Prostate gland (tissue), 2 donors: ENCODE measurements at regions not wholly inside any gene's neighbourhood (a gene's known extent, or its start where the extent isn't known, plus 50 kb on each side); places are given as distances from the start of the nearest gene placed in this dataset.
A peak's percentile ranks its signal among the peaks of the same experiment; 100 is the strongest.
"Not testable (repeated sequence)": the region's sequence is repeated elsewhere in the genome, so short reads cannot be mapped to it uniquely, and the experiment has no call there.

ENCODE experiments used
- DNase-seq: peaks from one replicate; pipeline ENCODE4 v3.0.0-alpha.2; 2019; ENCODE audit warnings: low spot score
- H3K27ac ChIP-seq, 2 donors: fragments of 200-600 bp; sonication (generic); 2 replicates each; pipeline ENCODE4 v1.5.1; 2017 to 2019
- H3K27me3 ChIP-seq: fragments of 200-600 bp; sonication (generic); replicated peaks from 2 replicates; pipeline ENCODE4 v1.5.1; 2019; ENCODE audit not compliant: insufficient read depth
- H3K36me3 ChIP-seq, 2 donors: fragments of 200-600 bp; sonication (generic); 1 replicate in 1 of 2; 2 replicates in 1 of 2; pipeline versions ENCODE4 v1.5.1 to v1.8.1; 2017 to 2019
- H3K4me1 ChIP-seq: fragments of 200-600 bp; sonication (generic); replicated peaks from 2 replicates; pipeline ENCODE4 v1.5.1; 2019
- H3K4me3 ChIP-seq, 2 donors: fragments of 200-600 bp; sonication (generic); 2 replicates each; pipeline ENCODE4 v1.5.1; 2017 to 2019
- H3K9me3 ChIP-seq: fragments of 200-600 bp; sonication (generic); 2 replicates; pipeline ENCODE4 v1.5.1; 2017
- POLR2A ChIP-seq: fragments of 450-650 bp; IDR thresholded peaks from one replicate; pipeline ENCODE4 v1.6.1; 2016; ENCODE audit warnings: antibody characterized with exemption, mild to moderate bottlenecking
- POLR2AphosphoS5 ChIP-seq: sonication (generic); formaldehyde crosslinking; IDR thresholded peaks from one replicate; pipeline ENCODE4 v1.6.1; 2017; ENCODE audit warnings: antibody characterized with exemption
- WGBS: methylation state at CpG from one replicate; pipeline ENCODE4 v1.1.5; 2018; 5-methylcytosine and 5-hydroxymethylcytosine counted together
- intact Hi-C: fragments of 100-400 bp; cut with DNase I; formaldehyde crosslinking; loops from one replicate; pipeline ENCODE4 v1.14.2; 2022
- TF ChIP-seq, protein P1 (sequence below), 4 experiments: fragments of 200-600 bp in 2 of 4; fragments of 450-650 bp in 2 of 4; sonication (generic) in 2 of 4; IDR thresholded peaks; 1 replicate in 3 of 4; 2 replicates in 1 of 4; pipeline ENCODE4 v1.5.1; 2016 to 2019; ENCODE audit warnings: antibody characterized with exemption in 4 of 4, mild to moderate bottlenecking in 2 of 4, moderate library complexity in 2 of 4

DNA sequence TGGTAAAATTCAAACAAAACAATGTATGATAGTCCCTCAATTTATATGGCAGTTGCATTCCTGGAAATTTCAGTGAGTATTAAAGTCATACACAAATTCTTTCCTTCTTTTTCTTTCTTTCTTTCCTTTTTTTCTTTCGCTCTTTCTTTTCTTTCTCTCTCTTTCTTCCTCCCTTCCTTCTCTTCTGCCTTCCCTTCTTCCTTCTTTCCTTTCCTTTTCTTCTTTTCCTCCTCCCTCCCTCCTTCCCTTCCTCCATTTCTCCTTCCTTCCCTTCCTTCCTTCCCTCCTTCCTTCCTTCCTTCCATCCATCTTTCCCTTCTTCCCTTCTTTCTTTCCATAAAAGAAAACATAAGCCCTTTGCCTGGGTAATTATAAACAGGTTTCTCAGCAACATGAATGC, 58.1 kb upstream of the HSPB3 start:
- TF ChIP-seq POLR2A = no peak
- TF ChIP-seq, protein P1, sequence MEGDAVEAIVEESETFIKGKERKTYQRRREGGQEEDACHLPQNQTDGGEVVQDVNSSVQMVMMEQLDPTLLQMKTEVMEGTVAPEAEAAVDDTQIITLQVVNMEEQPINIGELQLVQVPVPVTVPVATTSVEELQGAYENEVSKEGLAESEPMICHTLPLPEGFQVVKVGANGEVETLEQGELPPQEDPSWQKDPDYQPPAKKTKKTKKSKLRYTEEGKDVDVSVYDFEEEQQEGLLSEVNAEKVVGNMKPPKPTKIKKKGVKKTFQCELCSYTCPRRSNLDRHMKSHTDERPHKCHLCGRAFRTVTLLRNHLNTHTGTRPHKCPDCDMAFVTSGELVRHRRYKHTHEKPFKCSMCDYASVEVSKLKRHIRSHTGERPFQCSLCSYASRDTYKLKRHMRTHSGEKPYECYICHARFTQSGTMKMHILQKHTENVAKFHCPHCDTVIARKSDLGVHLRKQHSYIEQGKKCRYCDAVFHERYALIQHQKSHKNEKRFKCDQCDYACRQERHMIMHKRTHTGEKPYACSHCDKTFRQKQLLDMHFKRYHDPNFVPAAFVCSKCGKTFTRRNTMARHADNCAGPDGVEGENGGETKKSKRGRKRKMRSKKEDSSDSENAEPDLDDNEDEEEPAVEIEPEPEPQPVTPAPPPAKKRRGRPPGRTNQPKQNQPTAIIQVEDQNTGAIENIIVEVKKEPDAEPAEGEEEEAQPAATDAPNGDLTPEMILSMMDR (IDR thresholded peaks at IDR 0.05) = no peak
- no peak for TF ChIP-seq POLR2AphosphoS5
- no peaks in the 10 kb centered on the region for H3K27me3 ChIP-seq
- no peak for DNase-seq
- H3K9me3 ChIP-seq = no peaks in the 10 kb centered on the region
- no peaks in the 10 kb centered on the region for H3K36me3 ChIP-seq
- no peak overlapping the region for H3K4me3 ChIP-seq
- no peaks in the 10 kb centered on the region for H3K4me1 ChIP-seq
- intact Hi-C loops = no loop called here
- 100% methylated on average over 1 of the region's 1 CpG for WGBS
- H3K27ac ChIP-seq = no peak overlapping the region

DNA sequence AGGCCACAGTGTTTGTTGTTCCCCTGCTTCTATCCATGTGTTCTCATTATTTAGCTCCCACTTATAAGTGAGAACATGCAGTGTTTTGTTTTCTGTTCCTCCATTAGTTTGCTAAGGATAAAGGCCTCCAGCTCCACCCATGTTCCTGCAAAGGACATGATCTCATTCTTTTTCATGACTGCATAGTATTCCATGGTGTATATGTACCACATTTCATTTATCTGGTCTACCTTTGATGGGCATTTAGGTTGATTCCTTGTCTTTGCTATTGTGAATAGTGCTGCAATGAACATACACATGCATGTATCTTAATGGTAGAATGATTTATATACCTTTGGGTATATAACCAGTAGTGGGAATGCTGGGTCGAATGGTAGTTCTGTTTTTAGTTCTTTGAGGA, 62.5 kb upstream of the HSPB3 start:
- H3K9me3 ChIP-seq, H3K27ac ChIP-seq, H3K36me3 ChIP-seq, DNase-seq, intact Hi-C loops, H3K4me1 ChIP-seq, H3K27me3 ChIP-seq, H3K4me3 ChIP-seq: not testable (repeated sequence)
- WGBS = 90% methylated on average over 1 of the region's 1 CpG

DNA sequence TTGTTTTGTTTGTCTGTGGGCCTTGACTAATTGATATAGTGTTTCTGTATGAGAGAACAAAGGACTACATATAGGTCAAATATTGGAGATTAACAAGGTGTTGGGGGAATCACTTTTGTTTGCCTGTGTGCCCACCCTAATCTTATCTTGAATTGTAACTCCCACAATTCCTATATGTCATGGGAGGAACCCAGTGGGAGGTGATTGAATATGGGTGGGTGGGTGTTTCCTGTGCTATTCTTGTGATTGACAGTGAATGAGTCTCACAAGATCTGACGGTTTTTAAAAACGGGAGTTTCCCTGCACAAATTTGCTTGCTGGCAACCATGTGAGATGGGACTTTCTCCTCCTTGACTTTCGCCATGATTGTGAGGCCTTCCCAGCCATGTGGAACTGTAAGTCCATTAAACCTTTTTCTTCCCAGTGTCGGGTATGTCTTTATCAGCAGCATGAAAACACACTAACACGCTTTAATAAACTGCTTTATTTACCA, 64.9 kb upstream of the HSPB3 start:
- no peaks in the 10 kb centered on the region for H3K27me3 ChIP-seq
- no peak for TF ChIP-seq POLR2A
- TF ChIP-seq, protein P1 (IDR thresholded peaks at IDR 0.05) = no peak
- TF ChIP-seq POLR2AphosphoS5 = no peak
- WGBS = 89% methylated on average over 5 of the region's 5 CpGs
- intact Hi-C loops = no loop called here
- no peaks in the 10 kb centered on the region for H3K9me3 ChIP-seq
- H3K4me1 ChIP-seq = no peaks in the 10 kb centered on the region
- H3K27ac ChIP-seq = no peak overlapping the region
- H3K36me3 ChIP-seq = no peaks in the 10 kb centered on the region
- DNase-seq = no peak
- H3K4me3 ChIP-seq = no peak overlapping the region

DNA sequence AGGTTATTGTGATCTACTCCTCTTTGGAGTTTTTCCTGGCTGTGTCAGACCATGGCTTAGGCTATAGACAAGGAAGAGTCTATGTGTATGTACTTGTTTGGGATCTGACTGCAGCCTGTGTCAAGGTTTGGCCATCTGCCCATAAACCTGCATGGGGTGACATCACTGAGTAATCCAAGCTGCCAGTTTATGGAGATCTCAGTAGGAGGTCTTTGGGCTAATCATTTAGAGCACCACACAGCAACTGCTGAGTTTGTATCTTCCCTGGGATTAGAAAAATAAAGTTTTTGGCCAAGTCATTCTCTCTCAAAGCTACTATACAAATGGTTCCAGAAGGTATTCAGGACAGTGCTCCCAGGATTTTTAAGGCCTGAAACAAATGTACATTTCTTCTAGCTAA, 65.5 kb upstream of the HSPB3 start:
- TF ChIP-seq POLR2A (no peak), POLR2AphosphoS5 (peak; percentile 31)
- intact Hi-C loops = no loop called here
- H3K27me3 ChIP-seq = no peaks in the 10 kb centered on the region
- no peak overlapping the region for H3K27ac ChIP-seq
- no peak overlapping the region for H3K4me3 ChIP-seq
- DNase-seq = peak; percentile 76
- H3K36me3 ChIP-seq = no peaks in the 10 kb centered on the region
- no peaks in the 10 kb centered on the region for H3K4me1 ChIP-seq
- H3K9me3 ChIP-seq = no peaks in the 10 kb centered on the region

DNA sequence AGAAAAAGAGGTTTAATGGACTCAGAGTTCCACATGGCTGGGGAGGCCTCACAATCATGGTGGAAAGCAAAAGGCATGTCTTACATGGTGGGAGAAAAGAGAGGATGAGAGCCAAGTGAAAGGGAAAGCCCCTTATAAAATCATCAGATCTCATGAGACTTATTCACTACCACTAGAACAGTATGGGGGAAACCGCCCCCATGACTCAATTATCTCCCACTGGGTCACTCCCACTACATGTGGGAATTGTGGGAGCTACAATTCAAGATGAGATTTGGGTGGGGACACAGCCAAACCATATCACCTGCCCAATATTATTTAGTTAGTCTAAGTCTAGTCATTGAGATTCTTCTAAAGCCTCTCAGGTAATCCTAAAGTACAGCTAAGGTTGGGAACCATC, 66.1 kb upstream of the HSPB3 start:
- H3K36me3 ChIP-seq, H3K4me1 ChIP-seq, H3K27ac ChIP-seq, intact Hi-C loops, H3K4me3 ChIP-seq, DNase-seq, H3K27me3 ChIP-seq, H3K9me3 ChIP-seq: not testable (repeated sequence)
- WGBS = 100% methylated on average over 1 of the region's 1 CpG

DNA sequence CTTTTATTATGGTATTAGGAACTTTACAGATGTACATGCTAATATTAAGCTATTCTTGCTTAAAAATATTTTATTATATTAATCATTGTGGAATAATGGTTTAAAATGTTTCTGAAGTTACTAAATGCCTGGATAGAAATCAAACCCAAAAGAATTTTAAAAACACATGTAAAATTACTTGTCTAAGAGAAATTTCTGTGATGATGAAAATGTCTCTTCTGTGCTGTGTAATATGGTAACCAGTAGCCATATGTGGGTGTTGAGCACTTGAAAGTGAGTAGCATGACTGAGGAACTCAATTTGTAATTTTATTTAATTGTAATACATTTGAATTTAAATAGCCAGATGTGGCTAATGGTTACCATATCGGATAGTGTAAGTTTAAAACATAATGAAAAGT, 66.7 kb upstream of the HSPB3 start:
- H3K4me3 ChIP-seq = no peak overlapping the region
- DNase-seq = no peak
- H3K4me1 ChIP-seq = no peaks in the 10 kb centered on the region
- WGBS = 93% methylated on average over 1 of the region's 1 CpG
- no peaks in the 10 kb centered on the region for H3K27me3 ChIP-seq
- intact Hi-C loops = no loop called here
- H3K36me3 ChIP-seq = no peaks in the 10 kb centered on the region
- TF ChIP-seq POLR2AphosphoS5 = no peak
- TF ChIP-seq POLR2A = no peak
- TF ChIP-seq, protein P1 (IDR thresholded peaks at IDR 0.05) = no peak
- no peak overlapping the region for H3K27ac ChIP-seq
- no peaks in the 10 kb centered on the region for H3K9me3 ChIP-seq
